HCT116 (cell line): ENCODE measurements at regions not wholly inside any gene's neighbourhood (a gene's known extent, or its start where the extent isn't known, plus 50 kb on each side); places are given as distances from the start of the nearest gene placed in this dataset.

Experiments used
- ATAC-seq: fragments of 200-7000 bp; cut with Tn5 transposase; 2 replicates; pipeline ENCODE4 v1.9.1; 2020; ENCODE audit warnings: mild to moderate bottlenecking, moderate library complexity
- BruUV-seq: library from RNA; stranded (reverse); fragments of 400-500 nt; replicated peaks from 2 replicates; lab custom pipeline; 2021; lab: Mats Ljungman, UMichigan
- CTCF ChIA-PET: fragments of 300-600 bp; sonication (Branson Sonifier 250); formaldehyde crosslinking; loops from one replicate; lab custom pipeline; 2021; ENCODE audit warnings: antibody characterized with exemption; lab: Charles Lee
- POLR2A ChIA-PET: fragments of 300-600, 350-600 bp; sonication (Branson Sonifier 250); formaldehyde crosslinking; loops from one replicate; lab custom pipeline; 2021; ENCODE audit warnings: antibody characterized with exemption; lab: Charles Lee
- RAD21 ChIA-PET, 2 experiments: fragments of 300-600 bp; sonication (Branson Sonifier 250); formaldehyde crosslinking; loops; one replicate each; lab custom pipeline; 2023; ENCODE audit warnings: low total read pairs in 2 of 2; ENCODE audit not compliant: uncharacterized antibody in 2 of 2, unreplicated experiment in 2 of 2, low non-redundant PET in 1 of 2; lab: Charles Lee
- DNase-seq: peaks from one replicate; pipeline ENCODE4 v3.0.0-alpha.2; 2010; ENCODE audit warnings: low read depth, low spot score
- H2AFZ ChIP-seq: fragments of 200-600 bp; shearing (Covaris generic), sonication (generic); 2 replicates; pipeline ENCODE4 v1.6.1; 2017; ENCODE audit warnings: low read depth, mixed run types, mixed read lengths, antibody characterized with exemption, low read length; ENCODE audit not compliant: poor library complexity, severe bottlenecking
- H3K27ac ChIP-seq: 2 replicates; pipeline ENCODE4 v1.5.1; 2012; ENCODE audit warnings: low read depth, low read length
- H3K27me3 ChIP-seq: fragments of 200-600 bp; sonication (generic); 2 replicates; pipeline ENCODE4 v1.6.1; 2016; ENCODE audit warnings: mixed run types, low read length, mixed read lengths; ENCODE audit not compliant: insufficient read depth
- H3K36me3 ChIP-seq, 2 experiments: fragments of 200-500 bp in 1 of 2; fragments of 200-600 bp in 1 of 2; sonication (Bioruptor generic) in 1 of 2; sonication (generic) in 1 of 2; 2 replicates each; pipeline versions ENCODE4 v1.5.1 to v1.6.1; 2014 to 2016; ENCODE audit warnings: low read length in 2 of 2, inconsistent platforms in 1 of 2, mixed read lengths in 1 of 2, mixed run types in 1 of 2; ENCODE audit not compliant: insufficient read depth in 2 of 2, control insufficient read depth in 1 of 2
- H3K4me1 ChIP-seq, 2 experiments: fragments of 200-600 bp in 1 of 2; sonication (generic) in 1 of 2; 2 replicates each; pipeline versions ENCODE4 v1.5.1 to v1.6.1; 2012 to 2017; ENCODE audit warnings: low read length in 2 of 2, inconsistent platforms in 1 of 2, mild to moderate bottlenecking in 1 of 2, mixed read lengths in 1 of 2, mixed run types in 1 of 2, moderate library complexity in 1 of 2; ENCODE audit not compliant: insufficient read depth in 2 of 2, control insufficient read depth in 1 of 2
- H3K4me2 ChIP-seq: fragments of 200-600 bp; sonication (generic); 2 replicates; pipeline ENCODE4 v1.6.1; 2017; ENCODE audit warnings: mixed run types, low read length, mixed read lengths
- H3K4me3 ChIP-seq, 2 experiments: fragments of 200-600 bp in 1 of 2; sonication (generic) in 1 of 2; replicated peaks in 1 of 2; 2 replicates each; pipeline ENCODE4 v1.5.1; 2011 to 2016; ENCODE audit warnings: low read length in 2 of 2, control low read depth in 1 of 2, low read depth in 1 of 2, mild to moderate bottlenecking in 1 of 2, mixed read lengths in 1 of 2, mixed run types in 1 of 2
- H3K79me2 ChIP-seq: fragments of 200-600 bp; sonication (generic); 2 replicates; pipeline ENCODE4 v1.6.1; 2017; ENCODE audit warnings: mild to moderate bottlenecking, mixed run types, low read length, moderate library complexity, mixed read lengths; ENCODE audit not compliant: insufficient read depth
- H3K9ac ChIP-seq: fragments of 200-600 bp; sonication (generic); 2 replicates; pipeline ENCODE4 v1.6.1; 2016; ENCODE audit warnings: low read length, mixed read lengths
- H3K9me2 ChIP-seq: fragments of 200-600 bp; sonication (generic), shearing (Covaris generic); 2 replicates; pipeline ENCODE4 v1.6.1; 2017; ENCODE audit warnings: mixed run types, mild to moderate bottlenecking, moderate library complexity; ENCODE audit not compliant: insufficient read depth
- H3K9me3 ChIP-seq, 2 experiments: fragments of 200-500 bp in 1 of 2; fragments of 200-600 bp in 1 of 2; sonication (Bioruptor generic) in 1 of 2; sonication (generic) in 1 of 2; 2 replicates each; pipeline ENCODE4 v1.6.1; 2014 to 2017; ENCODE audit warnings: low read length in 2 of 2, mixed read lengths in 2 of 2, inconsistent platforms in 1 of 2, low read depth in 1 of 2, mild to moderate bottlenecking in 1 of 2, mixed run types in 1 of 2, moderate library complexity in 1 of 2; ENCODE audit not compliant: control insufficient read depth in 1 of 2, insufficient read depth in 1 of 2
- H4K20me1 ChIP-seq: fragments of 200-600 bp; sonication (generic), shearing (Covaris generic); 2 replicates; pipeline ENCODE4 v1.6.1; 2017; ENCODE audit warnings: mixed run types, mild to moderate bottlenecking, moderate library complexity; ENCODE audit not compliant: insufficient read depth
- ATF3 ChIP-seq: IDR thresholded peaks from 2 replicates; pipeline ENCODE4 v1.6.1; 2012
- CBX3 ChIP-seq: IDR thresholded peaks from 2 replicates; pipeline ENCODE4 v1.6.1; 2012; ENCODE audit warnings: low read depth
- CEBPB ChIP-seq: IDR thresholded peaks from 2 replicates; pipeline ENCODE4 v1.6.1; 2012; ENCODE audit warnings: low read depth
- CTCF ChIP-seq, 3 experiments: fragments of 200-600 bp in 1 of 3; sonication (generic) in 1 of 3; IDR thresholded peaks in 2 of 3; conservative IDR thresholded peaks in 1 of 3; 2 replicates each; pipeline ENCODE4 v1.5.1; 2012 to 2017; ENCODE audit warnings: low read depth in 2 of 3, low read length in 2 of 3, antibody characterized with exemption in 1 of 3, borderline replicate concordance in 1 of 3, control low read depth in 1 of 3, mild to moderate bottlenecking in 1 of 3, mixed read lengths in 1 of 3, mixed run types in 1 of 3, moderate library complexity in 1 of 3; ENCODE audit not compliant: insufficient read depth in 1 of 3
- ELF1 ChIP-seq: IDR thresholded peaks from 2 replicates; pipeline ENCODE4 v1.6.1; 2012; ENCODE audit warnings: low read depth, borderline replicate concordance
- EZH2 ChIP-seq: fragments of 200-600 bp; sonication (generic); IDR thresholded peaks from 2 replicates; pipeline ENCODE4 v1.6.1; 2017; ENCODE audit warnings: antibody characterized with exemption, mixed run types
- EZH2phosphoT487 ChIP-seq: fragments of 200-600 bp; IDR thresholded peaks from 2 replicates; pipeline ENCODE4 v1.6.1; 2018; ENCODE audit warnings: antibody characterized with exemption, borderline replicate concordance
- FOSL1 ChIP-seq: IDR thresholded peaks from 2 replicates; pipeline ENCODE4 v1.6.1; 2012; ENCODE audit warnings: low read depth
- MAX ChIP-seq: IDR thresholded peaks from 2 replicates; pipeline ENCODE4 v1.6.1; 2012
- POLR2AphosphoS5 ChIP-seq: IDR thresholded peaks from 2 replicates; pipeline ENCODE4 v1.6.1; 2011; ENCODE audit warnings: mild to moderate bottlenecking, low read depth, low read length, moderate library complexity
- RAD21 ChIP-seq: IDR thresholded peaks from 2 replicates; pipeline ENCODE4 v1.6.1; 2012; ENCODE audit warnings: low read depth, mild to moderate bottlenecking
- REST ChIP-seq: IDR thresholded peaks from 2 replicates; pipeline ENCODE4 v1.6.1; 2012; ENCODE audit warnings: low read depth
- SP1 ChIP-seq: IDR thresholded peaks from 2 replicates; pipeline ENCODE4 v1.6.1; 2012; ENCODE audit warnings: low read depth
- SRF ChIP-seq: IDR thresholded peaks from 2 replicates; pipeline ENCODE4 v1.6.1; 2012; ENCODE audit warnings: low read depth
- YY1 ChIP-seq: IDR thresholded peaks from 2 replicates; pipeline ENCODE4 v1.6.1; 2011; ENCODE audit warnings: low read length, low read depth, moderate library complexity, mild to moderate bottlenecking; ENCODE audit not compliant: insufficient replicate concordance; ENCODE audit errors: extremely low read depth
- ZFX ChIP-seq: fragments of 450-650 bp; IDR thresholded peaks from 2 replicates; pipeline ENCODE4 v1.6.1; 2017
- ZNF274 ChIP-seq: fragments of 200-500 bp; sonication (Bioruptor generic); IDR thresholded peaks from 2 replicates; pipeline ENCODE4 v1.6.1; 2014; ENCODE audit warnings: mild to moderate bottlenecking, low read depth, low read length, inconsistent platforms
- intact Hi-C: fragments of 100-400 bp; cut with micrococcal nuclease; formaldehyde crosslinking; loops from 2 replicates; pipeline ENCODE4 v1.10.0; 2022

- H3K9me2 ChIP-seq = no peaks in the 10 kb centered on the region
These were observed 50.4 kb upstream of the TAB2 start for GRCh38 chr6:149267072-149267471.

More at GRCh38 chr6:149267072-149267471, 50.4 kb upstream of the TAB2 start:
- H3K9ac ChIP-seq = no peak overlapping the region
- H2AFZ ChIP-seq = no peak overlapping the region
- TF ChIP-seq CTCF (IDR thresholded peaks at IDR 0.05 in 2 of 3, conservative IDR thresholded peaks at IDR 0.05 in 1 of 3; ENCODE audit: borderline replicate concordance in 1 of 3, insufficient read depth in 1 of 3, low read depth in 2 of 3, low read length in 2 of 3) (no peak), FOSL1 (no peak), POLR2AphosphoS5 (no peak), RAD21 (no peak), MAX (no peak), EZH2phosphoT487 (no peak), REST (no peak), ELF1 (no peak), ATF3 (no peak), ZNF274 (no peak), YY1 (no peak), CBX3 (no peak), SP1 (no peak), CEBPB (no peak), EZH2 (no peak), ZFX (no peak), SRF (no peak)
- H3K27ac ChIP-seq = no peak overlapping the region
- no peaks in the 10 kb centered on the region for H3K27me3 ChIP-seq
- H3K4me3 ChIP-seq = no peak overlapping the region
- ChIA-PET RAD21 (no interaction called here), POLR2A (no interaction called here), CTCF (no interaction called here)
- no peak overlapping the region for H3K4me2 ChIP-seq
- H3K79me2 ChIP-seq = no peaks in the 10 kb centered on the region
- H4K20me1 ChIP-seq = no peaks in the 10 kb centered on the region
- no TSS peak for BruUV-seq
- intact Hi-C loops = no loop called here
- no peak for ATAC-seq
- no peak for DNase-seq
- no peaks in the 10 kb centered on the region for H3K9me3 ChIP-seq
- peaks cover 0 to 5% of the 10 kb centered on the region in 2 experiments; a peak in 1 of 4 replicates for H3K4me1 ChIP-seq
- no peaks in the 10 kb centered on the region for H3K36me3 ChIP-seq
